Upper lobe of left lung (tissue), 6 donors: ENCODE measurements at regions not wholly inside any gene's neighbourhood (a gene's known extent, or its start where the extent isn't known, plus 50 kb on each side); places are given as distances from the start of the nearest gene placed in this dataset.

Source experiments
- ATAC-seq, 2 donors: fragments of 200-7000 bp; cut with Tn5 transposase; one replicate each; pipeline ENCODE4 v1.9.1; 2022; ENCODE audit warnings: mild to moderate bottlenecking in 2 of 2, moderate library complexity in 2 of 2; ENCODE audit not compliant: low FRiP score in 2 of 2
- DNase-seq, 2 donors: peaks; one replicate each; pipeline ENCODE4 v3.0.0-alpha.2; 2019 to 2020
- H3K27ac ChIP-seq, 4 donors: fragments of 200-600 bp; sonication (generic); one replicate each; pipeline ENCODE4 v1.5.1; 2016 to 2019
- H3K27me3 ChIP-seq, 4 donors: fragments of 200-600 bp; sonication (generic); one replicate each; pipeline ENCODE4 v1.5.1; 2017 to 2019
- H3K36me3 ChIP-seq, 4 donors: fragments of 200-600 bp; sonication (generic); one replicate each; pipeline ENCODE4 v1.5.1; 2016 to 2019
- H3K4me1 ChIP-seq, 4 donors: fragments of 200-600 bp; sonication (generic); one replicate each; pipeline ENCODE4 v1.5.1; 2018 to 2019
- H3K4me3 ChIP-seq, 4 donors: fragments of 200-600 bp; sonication (generic); one replicate each; pipeline ENCODE4 v1.5.1; 2017 to 2019; ENCODE audit warnings: mild to moderate bottlenecking in 2 of 4, moderate library complexity in 1 of 4
- H3K9me3 ChIP-seq, 4 donors: fragments of 200-600 bp; sonication (generic); one replicate each; pipeline ENCODE4 v1.5.1; 2018 to 2019
- CTCF ChIP-seq, 6 experiments: fragments of 450-650 bp in 4 of 6; fragments of 200-600 bp in 2 of 6; sonication (generic) in 2 of 6; IDR thresholded peaks; one replicate each; pipeline ENCODE4 v1.5.1; 2016 to 2019; ENCODE audit warnings: antibody characterized with exemption in 6 of 6
- EP300 ChIP-seq, 4 donors: sonication (generic); formaldehyde crosslinking; IDR thresholded peaks; one replicate each; pipeline ENCODE4 v1.5.1; 2017; ENCODE audit warnings: antibody characterized with exemption in 4 of 4, control low read depth in 2 of 4
- POLR2A ChIP-seq, 4 donors: fragments of 450-650 bp; IDR thresholded peaks; one replicate each; pipeline ENCODE4 v1.5.1; 2016 to 2017; ENCODE audit warnings: antibody characterized with exemption in 4 of 4, mild to moderate bottlenecking in 2 of 4
- POLR2AphosphoS5 ChIP-seq, 2 donors: sonication (generic); formaldehyde crosslinking; IDR thresholded peaks; one replicate each; pipeline ENCODE4 v1.5.1; 2017; ENCODE audit warnings: antibody characterized with exemption in 2 of 2
- WGBS, 2 donors: methylation state at CpG; one replicate each; pipeline ENCODE4 v1.1.5; 2017 to 2018; 5-methylcytosine and 5-hydroxymethylcytosine counted together
- donor health status: DM: no; HTN: no; CAD: no; lungs with moderate emphysema.
- donor health status: DM: no; HTN: yes; CAD: no; lungs with severe emphysema.

- TF ChIP-seq POLR2AphosphoS5 (IDR thresholded peaks at IDR 0.05) (no peak), CTCF (IDR thresholded peaks at IDR 0.05) (no peak), EP300 (IDR thresholded peaks at IDR 0.05) (no peak), POLR2A (IDR thresholded peaks at IDR 0.05) (no peak)
- no peaks in the 10 kb centered on the region for H3K4me1 ChIP-seq
- no peak overlapping the region for H3K4me3 ChIP-seq
- ATAC-seq (no peak), DNase-seq (no peak)
- H3K9me3 ChIP-seq = no peaks in the 10 kb centered on the region
- WGBS, 2 donors = 78 to 80% methylated on average over 8 of the region's 8 CpGs
- H3K36me3 ChIP-seq = no peaks in the 10 kb centered on the region
- no peaks in the 10 kb centered on the region for H3K27me3 ChIP-seq
- no peak overlapping the region for H3K27ac ChIP-seq
Observed at GRCh38 chr4:171602638-171603355, 210.4 kb upstream of the GALNTL6 start.

- Histone ChIP-seq H3K4me3 (no peak overlapping the region), H3K9me3 (no peaks in the 10 kb centered on the region), H3K36me3 (no peaks in the 10 kb centered on the region), H3K27me3 (no peaks in the 10 kb centered on the region), H3K27ac (no peak overlapping the region), H3K4me1 (no peaks in the 10 kb centered on the region)
- DNase-seq (no peak), ATAC-seq (no peak)
- WGBS, 2 donors = 84 to 94% methylated on average over 3 of the region's 3 CpGs
- TF ChIP-seq EP300 (IDR thresholded peaks at IDR 0.05) (no peak), CTCF (IDR thresholded peaks at IDR 0.05) (no peak), POLR2A (IDR thresholded peaks at IDR 0.05) (no peak), POLR2AphosphoS5 (IDR thresholded peaks at IDR 0.05) (no peak)
Observed at GRCh38 chr4:171601091-171601490, 212.1 kb upstream of the GALNTL6 start.

GRCh38 chr4:171599628-171600027 lies 213.6 kb upstream of the GALNTL6 start:
- Histone ChIP-seq H3K9me3 (no peaks in the 10 kb centered on the region), H3K4me3 (no peak overlapping the region), H3K27ac (no peak overlapping the region), H3K27me3 (no peaks in the 10 kb centered on the region), H3K4me1 (no peaks in the 10 kb centered on the region), H3K36me3 (no peaks in the 10 kb centered on the region)
- ATAC-seq (no peak), DNase-seq (no peak)
- no peak for TF ChIP-seq POLR2A (IDR thresholded peaks at IDR 0.05)
- TF ChIP-seq CTCF (IDR thresholded peaks at IDR 0.05) = no peak
- TF ChIP-seq POLR2AphosphoS5 (IDR thresholded peaks at IDR 0.05) = no peak
- TF ChIP-seq EP300 (IDR thresholded peaks at IDR 0.05) = no peak
- WGBS, 2 donors = 79 to 87% methylated on average over 3 of the region's 3 CpGs

- no peak overlapping the region for H3K27ac ChIP-seq
- WGBS, 2 donors = 78 to 82% methylated on average over 2 to 4 of the region's 4 CpGs
- no peak overlapping the region for H3K4me3 ChIP-seq
- H3K4me1 ChIP-seq = no peaks in the 10 kb centered on the region
- DNase-seq (no peak), ATAC-seq (no peak)
- no peaks in the 10 kb centered on the region for H3K27me3 ChIP-seq
- TF ChIP-seq CTCF (IDR thresholded peaks at IDR 0.05) (no peak), POLR2A (IDR thresholded peaks at IDR 0.05) (no peak), EP300 (IDR thresholded peaks at IDR 0.05) (no peak), POLR2AphosphoS5 (IDR thresholded peaks at IDR 0.05) (no peak)
- no peaks in the 10 kb centered on the region for H3K9me3 ChIP-seq
- no peaks in the 10 kb centered on the region for H3K36me3 ChIP-seq
Observed at GRCh38 chr4:171594293-171594692, 218.9 kb upstream of the GALNTL6 start.

- no peaks in the 10 kb centered on the region for H3K36me3 ChIP-seq
- H3K4me3 ChIP-seq = no peak overlapping the region
- TF ChIP-seq CTCF (IDR thresholded peaks at IDR 0.05) (no peak), POLR2A (IDR thresholded peaks at IDR 0.05) (no peak)
- no peak overlapping the region for H3K27ac ChIP-seq
- whole genome bisulfite sequencing, 2 donors = 49 to 60% methylated on average over 2 of the region's 2 CpGs
- ATAC-seq = no peak
- DNase-seq = no peak
- H3K27me3 ChIP-seq = no peaks in the 10 kb centered on the region
- H3K4me1 ChIP-seq = no peaks in the 10 kb centered on the region
- no peaks in the 10 kb centered on the region for H3K9me3 ChIP-seq
Observed at GRCh38 chr4:171590716-171591115, 222.5 kb upstream of the GALNTL6 start.
